Panc1 (cell line): ENCODE measurements at regions not wholly inside any gene's neighbourhood (a gene's known extent, or its start where the extent isn't known, plus 50 kb on each side); places are given as distances from the start of the nearest gene placed in this dataset.

Source experiments
- ATAC-seq: fragments of 200-7000 bp; cut with Tn5 transposase; 2 replicates; pipeline ENCODE4 v1.9.1; 2020; ENCODE audit warnings: mild to moderate bottlenecking, moderate library complexity
- BruUV-seq: library from RNA; stranded (reverse); fragments of 400-500 nt; replicated peaks from 2 replicates; lab custom pipeline; 2021; lab: Mats Ljungman, UMichigan
- CTCF ChIA-PET: fragments of 300-600 bp; sonication (Branson Sonifier 250); formaldehyde crosslinking; loops from one replicate; lab custom pipeline; 2022; ENCODE audit warnings: antibody characterized with exemption; lab: Charles Lee
- POLR2A ChIA-PET: fragments of 300-600 bp; sonication (Branson Sonifier 250); formaldehyde crosslinking; loops from one replicate; lab custom pipeline; 2022; ENCODE audit warnings: antibody characterized with exemption; lab: Charles Lee
- DNase-seq: peaks from one replicate; pipeline ENCODE4 v3.0.0-alpha.2; 2010; ENCODE audit warnings: low read depth, low spot score
- H3K27ac ChIP-seq: 2 replicates; pipeline ENCODE4 v1.5.1; 2011; ENCODE audit warnings: mild to moderate bottlenecking, low read length, inconsistent platforms
- H3K27me3 ChIP-seq: fragments of 200-500 bp; sonication (Bioruptor generic); 2 replicates; pipeline ENCODE4 v1.6.0; 2014; ENCODE audit warnings: low read length, inconsistent platforms; ENCODE audit not compliant: control insufficient read depth, insufficient read depth
- H3K36me3 ChIP-seq: fragments of 200-500 bp; sonication (Bioruptor generic); 2 replicates; pipeline ENCODE4 v1.5.1; 2014; ENCODE audit warnings: inconsistent platforms, mild to moderate bottlenecking, low read length, moderate library complexity; ENCODE audit not compliant: control insufficient read depth, insufficient read depth
- H3K4me1 ChIP-seq: 2 replicates; pipeline ENCODE4 v1.5.1; 2011; ENCODE audit warnings: inconsistent platforms, mild to moderate bottlenecking, low read length, moderate library complexity; ENCODE audit not compliant: control insufficient read depth, insufficient read depth
- H3K4me3 ChIP-seq, 2 experiments: 2 replicates each; pipeline ENCODE4 v1.5.1; 2011 to 2012; ENCODE audit warnings: low read depth in 2 of 2, low read length in 2 of 2, mild to moderate bottlenecking in 2 of 2, inconsistent platforms in 1 of 2, moderate library complexity in 1 of 2
- H3K9me3 ChIP-seq: fragments of 200-500 bp; sonication (Bioruptor generic); 2 replicates; pipeline ENCODE4 v1.5.1; 2014; ENCODE audit warnings: low read depth, mild to moderate bottlenecking, inconsistent platforms, low read length, moderate library complexity; ENCODE audit not compliant: control insufficient read depth, insufficient read depth
- CTCF ChIP-seq: fragments of 450-650 bp; IDR thresholded peaks from 2 replicates; pipeline ENCODE4 v1.5.1; 2017; ENCODE audit warnings: mild to moderate bottlenecking
- POLR2AphosphoS5 ChIP-seq: IDR thresholded peaks from 2 replicates; pipeline ENCODE4 v1.6.1; 2012; ENCODE audit warnings: mild to moderate bottlenecking, low read depth, low read length, moderate library complexity
- REST ChIP-seq, 2 experiments: IDR thresholded peaks; 2 replicates each; pipeline ENCODE4 v1.6.1; 2011 to 2012; ENCODE audit warnings: low read depth in 2 of 2, control low read depth in 1 of 2, low read length in 1 of 2, mild to moderate bottlenecking in 1 of 2, moderate library complexity in 1 of 2; ENCODE audit not compliant: insufficient read depth in 1 of 2
- SIN3A ChIP-seq: IDR thresholded peaks from 2 replicates; pipeline ENCODE4 v1.6.1; 2012; ENCODE audit warnings: low read depth, mild to moderate bottlenecking, low read length, moderate library complexity, borderline replicate concordance; ENCODE audit not compliant: insufficient read depth
- TCF7L2 ChIP-seq: IDR thresholded peaks from 2 replicates; pipeline ENCODE4 v1.6.1; 2011; ENCODE audit warnings: mild to moderate bottlenecking, low read depth, low read length, inconsistent platforms
- in situ Hi-C: cut with HindIII; loops from 2 replicates; pipeline ENCODE4 v1.10.0; 2016; ENCODE audit warnings: low sequenced_read_pairs, low pct_unique_long_range_greater_than_20kb
- intact Hi-C: fragments of 100-400 bp; cut with micrococcal nuclease; formaldehyde crosslinking; loops from one replicate; pipeline ENCODE4 v1.10.0; 2022; ENCODE audit not compliant: unreplicated experiment

- Histone ChIP-seq H3K9me3 (no peaks in the 10 kb centered on the region), H3K27me3 (no peaks in the 10 kb centered on the region), H3K27ac (no peak overlapping the region), H3K36me3 (no peaks in the 10 kb centered on the region), H3K4me1 (no peaks in the 10 kb centered on the region), H3K4me3 (no peak overlapping the region)
- no TSS peak for BruUV-seq
- in situ Hi-C loops (no loop called here), intact Hi-C loops (no loop called here)
- ChIA-PET CTCF (no interaction called here), POLR2A (no interaction called here)
- no peak for ATAC-seq
- TF ChIP-seq REST (IDR thresholded peaks at IDR 0.05; ENCODE audit: insufficient read depth in 1 of 2, low read depth in 2 of 2, low read length in 1 of 2) (no peak), POLR2AphosphoS5 (no peak), CTCF (no peak), TCF7L2 (no peak), SIN3A (no peak)
- DNase-seq: no peak
Measured at GRCh38 chr1:42006093-42006492, 87.4 kb upstream of the HIVEP3 start.

GRCh38 chr1:42005530-42005929, 86.8 kb upstream of the HIVEP3 start:
- ChIA-PET POLR2A (no interaction called here), CTCF (no interaction called here)
- no peak for ATAC-seq
- intact Hi-C loops (no loop called here), in situ Hi-C loops (no loop called here)
- Histone ChIP-seq H3K27ac (no peak overlapping the region), H3K27me3 (no peaks in the 10 kb centered on the region), H3K4me3 (no peak overlapping the region), H3K4me1 (no peaks in the 10 kb centered on the region), H3K9me3 (no peaks in the 10 kb centered on the region), H3K36me3 (no peaks in the 10 kb centered on the region)
- no TSS peak for BruUV-seq
- DNase-seq: no peak
- no peak for TF ChIP-seq SIN3A
- TF ChIP-seq REST (IDR thresholded peaks at IDR 0.05; ENCODE audit: insufficient read depth in 1 of 2, low read depth in 2 of 2, low read length in 1 of 2): no peak
- TF ChIP-seq POLR2AphosphoS5: no peak
- TF ChIP-seq TCF7L2: no peak
- no peak for TF ChIP-seq CTCF
